Islet of Langerhans (tissue), 1 donor: ENCODE measurements at regions not wholly inside any gene's neighbourhood (a gene's known extent, or its start where the extent isn't known, plus 50 kb on each side); places are given as distances from the start of the nearest gene placed in this dataset.
"Not testable (repeated sequence)": the region's sequence is repeated elsewhere in the genome, so short reads cannot be mapped to it uniquely, and the experiment has no call there.

ENCODE experiments used
- FAIRE-seq: peaks from one replicate; lab custom pipeline; 2011; peaks lifted over from hg19 to GRCh38; lab: Jason Lieb, UNC

DNA sequence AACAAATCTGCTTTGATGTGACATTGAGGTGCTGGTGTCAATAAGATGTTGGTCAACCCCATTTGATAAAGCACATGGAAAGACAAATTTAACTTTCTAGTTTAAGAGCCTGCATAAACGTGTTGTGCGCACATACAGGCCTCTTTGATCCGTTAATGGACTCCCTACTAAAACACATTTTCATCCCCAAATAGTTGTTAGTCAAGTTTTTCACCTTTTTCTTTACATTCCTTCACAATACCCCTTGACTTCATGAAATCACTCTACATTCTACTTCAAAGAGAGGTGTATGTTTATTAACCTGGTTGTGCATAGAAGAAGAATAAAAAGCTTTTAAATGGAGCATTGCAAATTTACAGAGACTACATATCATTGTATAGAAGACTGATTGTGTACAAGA is 180.3 kb downstream of the HDGFL1 start:
- FAIRE-seq: no peak

DNA sequence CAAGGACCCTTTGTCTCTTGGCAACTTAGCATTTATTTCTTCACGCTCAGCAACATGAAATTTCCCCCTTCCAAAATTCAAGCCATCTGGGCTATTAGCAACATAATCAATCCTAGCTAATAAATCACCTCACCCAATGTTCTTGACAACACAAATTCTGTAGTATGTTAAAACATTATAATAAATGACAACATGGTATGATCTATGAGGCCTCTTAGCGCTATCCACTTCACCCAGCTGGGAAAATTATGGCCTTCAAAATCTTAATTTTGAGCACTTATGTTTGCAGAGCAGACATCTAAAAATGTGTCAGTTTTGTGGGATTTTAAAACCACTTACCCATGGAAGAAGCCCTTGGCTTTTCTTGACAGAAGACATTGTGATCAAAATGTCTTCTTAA is 181.9 kb downstream of the HDGFL1 start:
- FAIRE-seq: no peak

DNA sequence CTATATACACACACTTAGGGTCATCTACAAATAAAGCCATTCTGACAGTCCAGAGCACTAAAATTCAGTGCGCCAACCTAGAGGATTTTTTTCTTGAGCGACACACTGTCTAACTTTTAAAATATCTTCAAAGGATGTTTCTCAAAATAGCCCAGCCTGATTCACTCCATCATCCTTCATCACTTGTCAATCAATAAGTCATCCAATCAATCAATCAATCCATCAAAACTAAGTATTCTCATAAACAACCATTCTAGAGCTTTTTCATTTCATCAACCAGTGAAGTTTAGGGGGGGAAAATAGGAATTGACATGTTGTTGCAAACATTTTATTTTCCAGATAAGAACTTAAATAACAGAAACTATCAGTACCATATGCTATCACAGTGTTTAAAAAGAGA is 183.2 kb downstream of the HDGFL1 start:
- no peak for FAIRE-seq

DNA sequence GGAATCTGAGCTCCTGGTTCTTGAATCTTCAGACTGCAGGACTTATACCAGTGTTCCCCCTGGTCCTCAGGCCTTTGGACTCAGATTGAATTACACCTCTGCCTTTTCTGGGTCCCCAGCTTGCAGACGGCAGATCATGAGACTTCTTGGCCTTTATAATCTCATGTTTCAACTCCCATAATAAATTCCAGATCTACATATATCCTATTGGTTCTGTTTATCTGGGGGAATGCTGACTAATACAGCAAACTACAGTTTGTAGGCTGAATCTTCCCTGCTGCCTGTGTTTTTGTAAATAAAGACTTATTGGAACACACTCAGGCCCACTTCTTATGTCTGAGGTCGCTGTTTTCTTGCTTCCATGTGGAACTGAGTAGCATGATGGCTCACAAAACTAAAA is 184.7 kb downstream of the HDGFL1 start:
- FAIRE-seq: no peak

DNA sequence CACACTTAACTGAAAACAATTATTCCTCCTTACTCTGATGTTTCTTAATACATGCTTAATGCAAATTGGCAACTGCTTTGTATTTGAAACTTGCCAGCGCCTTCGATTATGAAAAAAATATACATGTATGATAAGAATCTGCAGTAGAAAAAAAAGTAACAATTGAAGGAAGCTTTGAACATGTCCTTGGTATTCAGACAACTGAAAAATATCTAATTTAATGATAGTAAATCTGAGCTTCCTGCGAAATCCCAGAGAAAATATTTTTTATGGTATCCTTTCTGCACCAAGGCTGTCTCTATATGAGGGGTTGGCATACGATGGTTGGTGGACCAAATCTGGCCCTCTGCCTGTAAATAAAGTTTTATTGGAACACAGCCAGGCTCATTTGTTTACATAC is 186.2 kb downstream of the HDGFL1 start:
- no peak for FAIRE-seq

DNA sequence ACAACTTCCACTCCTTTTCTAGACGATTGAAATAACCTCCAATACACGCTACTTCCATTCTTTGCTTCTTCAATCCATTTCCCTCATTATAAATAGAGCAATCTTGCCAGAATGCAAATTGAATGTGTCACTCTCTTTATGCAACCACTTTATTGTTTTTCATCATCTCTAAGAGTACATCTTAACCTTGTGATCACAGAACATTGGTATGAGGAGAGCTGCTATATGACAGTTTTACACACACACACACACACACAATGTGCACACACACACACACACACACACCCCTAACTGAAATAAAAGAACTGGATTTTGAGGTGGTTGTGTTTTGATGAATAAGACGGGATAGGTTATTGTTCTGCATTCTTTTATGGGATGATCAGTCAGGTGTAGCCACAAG is 187.0 kb downstream of the HDGFL1 start:
- FAIRE-seq: no peak

DNA sequence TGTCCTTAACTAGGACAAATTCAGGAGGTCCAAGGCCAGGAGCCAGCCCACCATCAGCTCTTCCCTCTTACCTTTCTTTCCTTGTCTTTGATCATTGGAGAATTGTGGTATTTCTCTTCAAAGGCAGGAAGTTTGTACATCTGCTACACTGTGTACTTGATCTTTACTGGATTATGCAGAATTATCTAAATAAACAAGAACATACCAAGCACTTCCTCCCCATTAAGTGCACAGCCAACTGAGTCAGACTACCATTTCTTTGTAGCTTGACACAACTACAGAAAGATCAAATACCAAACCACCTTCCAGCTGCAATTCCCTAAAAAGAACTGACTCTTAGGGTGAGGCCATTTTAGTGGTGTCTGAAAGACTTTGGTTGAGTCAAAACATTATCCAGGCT is 195.1 kb downstream of the HDGFL1 start:
- no peak for FAIRE-seq

DNA sequence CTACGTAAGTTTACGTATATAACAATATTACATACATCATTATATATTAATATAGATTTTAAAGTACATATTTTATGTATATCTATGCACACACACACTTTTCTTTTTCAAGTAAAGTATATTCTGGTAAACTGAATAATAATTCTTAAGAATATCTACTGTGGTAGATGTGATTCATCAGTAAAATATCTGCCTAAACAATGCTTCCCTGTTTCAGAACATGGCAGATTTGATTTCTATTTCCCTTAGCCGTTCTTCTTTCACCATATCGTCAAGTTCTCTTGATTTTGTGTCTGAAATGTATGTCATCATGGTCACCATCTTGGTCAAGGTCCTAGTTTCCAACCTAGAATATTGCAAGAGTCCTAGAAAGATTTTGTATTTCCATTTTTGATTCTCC is 195.6 kb downstream of the HDGFL1 start:
- FAIRE-seq: no peak

DNA sequence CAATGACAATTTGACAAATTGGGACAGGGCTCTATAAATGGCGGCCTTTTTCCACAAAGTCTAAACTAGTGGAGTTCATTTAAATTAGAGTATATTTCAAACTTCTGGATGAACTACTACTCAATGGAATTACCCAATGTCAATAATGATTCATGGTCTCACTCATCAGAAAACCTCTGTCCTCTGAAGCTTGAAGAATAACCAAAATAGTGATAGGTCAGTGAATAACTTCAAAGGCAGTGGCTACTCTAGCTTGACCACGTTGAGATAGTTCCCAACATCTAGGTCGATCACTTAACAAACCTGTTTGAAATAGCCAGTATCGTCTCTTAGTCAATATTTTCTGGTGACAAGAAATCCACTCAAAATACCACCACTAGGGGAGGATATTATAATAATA is 197.6 kb downstream of the HDGFL1 start:
- FAIRE-seq: no peak

DNA sequence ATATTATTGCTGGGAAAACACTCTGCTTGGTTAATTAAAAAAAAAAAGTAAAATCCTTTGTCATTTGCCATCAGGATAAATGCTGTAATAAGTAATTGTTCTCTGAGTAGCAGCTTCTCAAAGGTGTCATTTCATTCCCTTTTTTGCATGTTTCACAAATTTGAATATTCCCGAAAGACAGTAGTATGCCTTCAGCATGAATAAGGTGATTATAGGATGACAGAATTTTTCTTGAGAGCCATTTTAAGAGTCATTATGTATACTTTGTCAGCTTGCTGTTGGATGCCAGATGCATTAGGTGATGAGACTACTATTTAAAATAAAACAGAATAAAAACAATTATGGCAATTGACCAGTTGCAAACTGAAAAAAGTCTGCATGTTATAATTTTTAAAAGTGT is 200.7 kb downstream of the HDGFL1 start:
- FAIRE-seq: no peak

DNA sequence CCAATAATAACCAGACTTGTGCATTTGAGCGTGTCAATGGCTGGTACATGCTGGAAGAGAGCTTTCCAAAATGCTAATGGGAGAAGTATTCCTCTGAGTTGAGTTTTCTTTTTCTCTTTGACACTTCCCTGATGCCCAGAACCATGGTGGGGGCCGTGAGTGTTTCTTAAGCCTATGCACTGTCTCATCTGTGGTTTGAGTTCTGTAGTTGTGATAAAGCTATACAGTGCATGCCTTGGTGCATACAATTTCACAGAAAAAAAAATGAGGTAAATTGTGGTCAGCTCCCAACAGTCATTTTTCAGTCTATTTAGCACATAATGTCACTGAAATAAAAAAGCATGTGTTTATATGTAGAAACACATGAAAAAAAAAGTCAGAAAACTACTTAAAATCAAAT is 204.8 kb downstream of the HDGFL1 start:
- no peak for FAIRE-seq

DNA sequence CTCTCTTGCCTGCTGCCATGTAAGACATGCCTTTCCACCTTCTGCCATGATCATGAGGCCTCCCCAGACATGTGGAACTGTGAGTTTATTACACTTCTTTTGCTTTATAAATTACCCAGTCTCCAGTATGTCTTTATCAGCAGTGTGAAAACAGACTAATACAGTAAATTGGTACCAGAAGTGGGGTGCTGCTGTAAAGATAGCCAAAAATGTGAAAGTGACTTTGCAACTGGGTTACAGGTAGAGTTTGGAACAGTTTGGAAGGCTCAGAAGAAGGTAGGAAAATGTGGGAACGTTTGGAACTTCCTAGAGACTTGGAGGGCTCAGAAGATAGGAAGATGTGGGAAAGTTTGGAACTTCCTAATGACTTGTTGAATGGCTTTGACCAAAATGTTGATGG is 209.1 kb downstream of the HDGFL1 start:
- FAIRE-seq: not testable (repeated sequence)

DNA sequence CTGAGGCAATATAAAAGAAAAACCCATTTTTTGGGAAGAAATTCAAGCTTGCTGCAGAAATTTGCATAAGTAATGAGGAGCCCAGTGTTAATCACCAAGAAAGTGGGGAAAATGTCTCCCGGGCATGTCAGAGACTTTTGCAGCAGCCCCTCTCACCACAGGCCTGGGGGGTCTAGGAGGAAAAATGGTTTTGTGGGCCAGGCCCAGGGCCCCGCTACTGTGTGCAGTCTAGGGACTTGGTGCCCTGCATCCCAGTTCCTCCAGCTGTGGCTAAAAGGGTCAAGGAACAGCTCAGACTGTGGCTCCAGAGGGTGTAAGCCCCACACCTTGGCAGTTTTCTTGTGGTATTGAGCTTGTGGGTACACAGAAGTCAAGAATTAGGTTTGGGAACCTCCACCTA is 209.7 kb downstream of the HDGFL1 start:
- FAIRE-seq: no peak

DNA sequence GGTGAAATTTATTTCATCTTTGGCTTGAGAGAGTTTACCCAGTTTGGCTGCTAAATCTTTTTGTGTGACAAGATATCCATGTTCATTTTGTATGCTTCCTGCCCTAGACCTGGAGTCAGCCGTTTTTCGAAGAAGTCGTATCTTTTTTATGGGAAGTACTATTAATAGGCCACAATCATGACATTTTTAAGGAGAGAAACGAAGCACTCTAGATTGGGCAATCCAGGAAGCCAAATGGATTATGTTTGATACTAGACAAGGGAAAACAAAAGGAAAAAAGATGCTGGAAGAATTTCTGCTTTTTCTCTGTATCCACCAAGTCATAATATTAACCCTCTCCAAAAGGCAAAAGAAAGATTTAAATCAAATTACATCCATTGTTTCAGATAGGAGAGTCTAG is 214.6 kb downstream of the HDGFL1 start:
- FAIRE-seq: no peak

DNA sequence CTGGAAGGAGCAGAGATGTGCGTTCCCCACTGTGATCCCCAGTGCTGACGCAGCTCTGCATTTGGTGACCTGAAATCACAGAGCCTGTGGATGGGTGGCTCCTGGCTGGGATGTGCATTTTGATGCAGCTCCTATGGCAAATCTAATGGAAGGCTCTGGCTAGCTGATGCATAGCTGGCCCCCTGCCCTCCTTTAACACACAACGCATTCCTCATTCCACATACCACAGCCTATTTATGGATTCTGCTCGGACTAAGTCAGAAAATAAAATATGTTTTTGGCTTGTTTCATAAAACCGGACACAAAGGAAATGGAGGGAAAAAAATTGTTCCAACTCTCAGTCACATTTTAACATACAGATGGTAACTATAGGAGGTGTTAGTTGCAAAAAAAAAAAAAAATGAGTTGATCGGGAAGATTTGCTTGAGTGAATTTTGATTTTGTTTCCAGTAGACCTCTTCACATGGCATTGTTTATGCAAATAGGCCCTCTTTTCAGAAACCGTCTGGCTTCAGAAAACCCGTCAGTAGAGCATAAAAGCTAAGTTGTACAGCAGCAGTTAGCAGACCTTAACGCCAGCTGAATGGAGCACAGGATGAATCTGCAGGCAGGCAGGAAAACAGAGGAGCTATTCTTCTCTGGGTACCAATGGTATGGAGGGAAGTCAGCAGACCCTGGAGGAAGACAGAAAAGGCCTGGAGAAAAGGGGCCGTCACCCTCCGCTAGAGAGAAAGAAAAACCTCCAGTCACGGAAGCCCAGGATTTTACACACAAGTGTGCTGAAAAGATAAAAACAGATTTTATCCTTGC is 215.4 kb downstream of the HDGFL1 start:
- FAIRE-seq: no peak

DNA sequence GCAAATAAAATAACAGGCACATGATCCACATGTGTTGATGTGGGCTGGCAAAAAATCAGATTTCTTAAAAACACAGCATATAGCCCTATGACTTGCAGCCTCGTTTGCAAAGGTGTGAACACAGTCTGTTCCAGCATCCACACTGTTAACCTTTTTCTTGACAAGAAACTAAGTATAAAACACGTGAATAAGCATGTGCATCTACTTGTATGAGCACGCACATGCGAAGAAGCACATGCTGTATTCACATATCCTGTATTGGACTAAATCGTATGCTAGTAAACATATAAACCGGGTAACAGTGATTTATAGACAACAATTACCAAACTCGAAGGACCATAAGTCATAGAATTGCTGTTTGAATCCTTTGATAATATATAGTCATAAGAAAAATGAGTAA is 218.7 kb downstream of the HDGFL1 start:
- FAIRE-seq: no peak

DNA sequence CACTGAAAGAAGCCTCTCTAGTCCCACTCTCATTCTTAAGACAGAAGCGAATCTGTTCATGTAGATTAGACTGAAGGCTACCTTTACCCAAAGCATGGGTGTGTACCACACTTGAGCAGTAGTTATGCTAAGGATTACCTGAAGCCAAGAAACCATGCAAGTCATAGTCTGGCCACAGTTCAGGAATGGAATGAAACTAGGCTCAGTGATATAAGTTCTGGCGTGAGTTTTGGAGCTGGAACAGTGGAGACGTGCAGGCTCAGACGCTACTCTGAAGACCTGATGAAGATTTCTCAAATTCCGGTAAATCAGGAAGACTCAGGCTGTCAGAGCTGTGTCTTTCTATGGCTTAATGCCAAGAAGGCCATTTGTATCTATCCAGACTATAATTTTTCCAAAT is 219.9 kb downstream of the HDGFL1 start:
- FAIRE-seq: no peak

DNA sequence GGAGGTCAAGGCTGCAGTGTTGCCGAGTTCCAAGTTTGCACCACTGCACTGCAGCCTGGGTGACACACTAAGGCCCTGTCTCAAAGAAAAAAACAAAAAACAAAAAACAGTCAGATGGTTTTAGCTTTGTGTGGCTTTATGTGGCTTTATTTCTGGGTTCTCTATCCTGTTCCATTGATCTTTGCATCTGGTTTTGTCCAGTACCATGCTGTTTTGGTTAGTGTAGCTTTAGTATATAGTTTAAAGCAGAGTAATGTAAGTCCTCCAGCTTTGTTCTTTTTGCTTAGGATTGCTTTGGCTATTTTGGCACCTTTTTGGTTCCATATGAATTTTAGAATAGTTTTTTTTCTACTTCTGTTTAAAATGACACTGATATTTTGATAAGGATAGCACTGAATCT is 225.5 kb downstream of the HDGFL1 start:
- FAIRE-seq: no peak

DNA sequence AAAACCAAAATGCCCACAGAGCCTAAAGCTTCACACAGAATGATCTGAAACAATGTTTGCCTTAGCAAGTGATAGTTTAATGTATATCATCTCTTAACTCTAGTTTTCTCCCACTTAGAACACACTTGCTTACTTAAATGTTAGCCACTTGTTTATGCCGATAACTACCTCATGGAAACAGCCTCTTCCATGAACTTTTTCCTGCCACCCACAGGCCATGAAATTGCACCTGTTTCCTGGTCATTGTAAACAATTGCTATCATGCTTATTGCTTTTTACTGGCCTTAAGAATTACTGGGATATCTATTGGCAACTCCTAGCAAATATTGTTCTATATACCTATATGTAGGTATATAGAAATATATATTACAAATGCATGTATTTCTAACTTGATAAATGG is 231.1 kb downstream of the HDGFL1 start:
- no peak for FAIRE-seq

DNA sequence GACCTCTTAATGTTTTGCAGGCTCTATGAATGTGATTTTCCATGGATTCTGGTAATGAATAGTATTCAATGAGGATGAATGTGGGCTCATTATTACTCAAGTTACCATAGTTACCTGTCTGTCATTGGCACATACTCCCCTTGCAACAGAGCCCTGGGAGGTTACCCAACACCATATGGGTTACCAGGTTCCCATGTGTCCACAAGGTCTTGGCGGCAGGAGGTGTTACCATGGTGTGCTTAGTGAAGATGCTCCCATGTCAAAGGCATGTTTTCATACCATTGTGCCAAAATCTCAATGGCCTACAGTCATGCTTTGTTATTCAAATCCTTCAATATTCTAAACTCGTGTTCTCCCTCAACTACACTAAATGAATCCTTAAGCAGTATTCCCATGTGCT is 232.5 kb downstream of the HDGFL1 start:
- no peak for FAIRE-seq

DNA sequence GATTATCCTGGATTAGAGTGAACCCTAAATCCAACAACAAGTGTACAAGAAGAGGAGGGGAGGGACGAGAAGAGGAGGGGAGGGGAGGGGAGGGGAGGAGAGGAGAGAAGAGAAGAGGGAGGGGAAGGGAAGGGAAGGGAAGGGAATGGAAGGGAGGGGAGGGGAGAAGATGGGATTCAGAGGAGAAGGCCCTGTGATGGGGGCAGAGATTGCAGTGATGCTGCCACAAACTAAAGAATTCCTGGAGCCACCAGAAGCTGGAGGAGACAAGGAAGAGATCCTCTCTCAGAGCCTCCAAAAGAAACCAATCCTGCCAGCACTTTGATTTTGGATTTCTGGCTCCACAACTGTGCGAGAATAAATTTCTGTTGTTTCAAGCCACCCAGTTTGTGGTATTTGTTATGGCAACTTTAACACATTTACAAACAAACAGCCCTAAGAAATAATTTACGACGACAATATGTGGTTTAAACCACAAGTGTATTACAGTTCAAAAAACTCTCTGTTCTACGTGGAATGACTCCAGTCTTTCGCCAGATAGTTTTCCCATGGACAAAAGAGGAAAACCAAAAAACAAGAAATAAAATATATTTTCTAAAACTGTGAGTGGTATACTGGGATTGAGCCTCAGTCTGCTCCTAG is 235.4 kb downstream of the HDGFL1 start:
- no peak for FAIRE-seq

DNA sequence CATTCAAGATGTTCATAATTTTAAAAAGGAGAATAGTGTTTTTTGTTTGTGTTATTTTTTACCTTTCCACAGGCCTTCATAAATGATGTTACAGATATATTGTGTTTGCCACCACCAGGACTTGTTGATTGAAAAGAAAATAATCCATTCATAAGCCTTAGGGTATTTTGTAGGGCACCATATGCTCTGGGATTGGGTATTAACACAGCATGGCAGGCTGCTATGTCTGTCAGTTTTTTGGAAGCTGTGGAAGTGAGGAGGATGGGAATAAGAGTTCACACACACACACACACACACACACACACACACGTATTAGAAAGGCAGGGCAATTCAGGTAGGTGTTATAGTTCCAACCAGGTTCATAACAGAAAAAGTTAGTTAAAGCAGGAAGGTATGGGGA is 237.9 kb downstream of the HDGFL1 start:
- FAIRE-seq: no peak

DNA sequence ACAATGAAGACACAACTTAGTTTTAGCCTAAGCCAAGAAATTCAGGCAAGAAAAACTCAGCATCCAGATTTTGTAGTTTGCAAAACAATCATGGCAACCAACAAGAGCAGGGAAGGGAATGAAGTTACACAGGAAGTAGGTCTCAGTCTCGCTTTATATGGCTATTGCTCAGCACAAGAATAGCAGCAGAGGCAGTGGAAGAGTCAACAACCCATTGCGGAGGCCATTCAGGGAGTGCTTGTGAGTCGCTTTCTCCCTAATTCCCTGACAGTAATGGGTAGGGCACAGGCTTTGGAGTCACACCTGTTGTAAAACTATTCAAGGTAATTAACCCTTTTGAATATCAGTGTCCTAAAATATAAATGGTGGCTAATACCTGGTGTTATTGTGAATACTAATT is 238.5 kb downstream of the HDGFL1 start:
- FAIRE-seq: no peak

DNA sequence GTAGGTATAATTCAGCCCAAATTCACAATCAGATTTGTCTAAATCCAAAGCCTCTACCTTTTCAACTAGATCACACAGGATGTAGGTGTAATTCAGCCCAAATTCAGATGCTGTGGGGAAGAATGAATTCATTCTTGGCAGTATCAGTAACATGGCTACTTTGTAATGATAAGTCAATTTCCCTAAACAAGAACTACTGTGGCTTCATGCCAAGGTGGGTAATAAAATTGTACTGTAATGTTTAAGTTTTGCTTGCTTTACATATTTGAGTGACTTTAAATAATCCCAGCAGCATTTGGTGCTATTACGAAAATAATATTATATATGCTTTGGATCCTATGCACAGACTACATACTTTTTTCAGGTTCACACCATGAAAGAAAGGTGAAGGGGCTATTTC is 239.1 kb downstream of the HDGFL1 start:
- no peak for FAIRE-seq
